ENCODE measurements at regions not wholly inside any gene's neighbourhood (a gene's known extent, or its start where the extent isn't known, plus 50 kb on each side); places are given as distances from the start of the nearest gene placed in this dataset.

DNA sequence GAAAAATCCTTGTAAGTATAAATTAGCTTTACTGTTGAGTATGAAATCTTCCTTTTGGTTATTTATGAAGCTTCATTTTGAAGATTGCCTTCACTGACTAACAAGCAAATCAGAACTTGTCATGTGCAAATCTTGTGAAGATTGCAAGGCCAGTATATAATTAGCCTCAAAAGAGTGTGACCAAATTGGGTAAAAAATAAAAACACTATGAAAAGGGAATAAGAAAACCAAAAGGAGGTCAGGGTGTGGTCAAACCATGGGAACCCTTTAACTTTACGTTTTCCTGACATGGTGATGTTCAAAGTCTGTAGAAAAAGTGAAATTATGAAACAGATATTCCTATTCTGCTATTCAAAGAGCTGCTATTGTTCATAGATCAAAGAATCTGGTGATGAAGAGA is 230.3 kb downstream of the BCAT1 start:
- TF ChIP-seq CTCF (IDR thresholded peaks at IDR 0.05; ENCODE audit: poor library complexity) = no peak
- TF ChIP-seq EZH2phosphoT487 (IDR thresholded peaks at IDR 0.05; ENCODE audit: low read depth, severe bottlenecking, unreplicated experiment) = no peak
- no peak for TF ChIP-seq EZH2 (IDR thresholded peaks at IDR 0.05; ENCODE audit: borderline replicate concordance)
